H1 (cell line): ENCODE measurements at regions not wholly inside any gene's neighbourhood (a gene's known extent, or its start where the extent isn't known, plus 50 kb on each side); places are given as distances from the start of the nearest gene placed in this dataset.

Source experiments
- CTCF ChIA-PET: fragments of 300-600 bp; sonication (Branson Sonifier 250); formaldehyde crosslinking; loops from one replicate; lab custom pipeline; 2021; ENCODE audit not compliant: partially characterized antibody; lab: Charles Lee
- POLR2A ChIA-PET: fragments of 300-600 bp; sonication (Branson Sonifier 250); formaldehyde crosslinking; loops from one replicate; lab custom pipeline; 2021; ENCODE audit warnings: inconsistent platforms; ENCODE audit not compliant: partially characterized antibody; lab: Charles Lee
- DNase-seq, 2 experiments: peaks; one replicate each; pipeline versions ENCODE4 v3.0.0 to v3.0.0-alpha.2; 2010 to 2022; ENCODE audit warnings: low spot score in 2 of 2, low read depth in 1 of 2, mixed read lengths in 1 of 2
- FAIRE-seq: peaks from 2 replicates; lab custom pipeline; 2011; peaks lifted over from hg19 to GRCh38; lab: Jason Lieb, UNC
- H2AFZ ChIP-seq: 2 replicates; pipeline ENCODE4 v1.8.1; 2012; ENCODE audit warnings: low read length, inconsistent platforms
- H2AK5ac ChIP-seq: 2 replicates; pipeline ENCODE4 v1.6.1; 2013; ENCODE audit warnings: low read depth, low read length
- H2BK120ac ChIP-seq: replicated peaks from 2 replicates; pipeline ENCODE3; 2013; ENCODE audit warnings: low read depth, low read length, inconsistent platforms
- H2BK12ac ChIP-seq: 2 replicates; pipeline ENCODE4 v1.6.1; 2013; ENCODE audit warnings: low read depth, low read length
- H2BK15ac ChIP-seq: 2 replicates; pipeline ENCODE4 v1.6.1; 2013; ENCODE audit warnings: low read length
- H2BK20ac ChIP-seq: 2 replicates; pipeline ENCODE4 v1.6.1; 2013; ENCODE audit warnings: low read length
- H2BK5ac ChIP-seq: 2 replicates; pipeline ENCODE4 v1.6.1; 2013; ENCODE audit warnings: low read depth, low read length
- H3K14ac ChIP-seq: 2 replicates; pipeline ENCODE4 v1.6.1; 2013; ENCODE audit warnings: inconsistent platforms; ENCODE audit not compliant: insufficient read length
- H3K18ac ChIP-seq: 2 replicates; pipeline ENCODE4 v1.6.1; 2013; ENCODE audit warnings: low read length; ENCODE audit errors: extremely low read depth
- H3K23ac ChIP-seq: 2 replicates; pipeline ENCODE4 v1.6.1; 2013; ENCODE audit warnings: inconsistent platforms; ENCODE audit not compliant: insufficient read length
- H3K23me2 ChIP-seq: 2 replicates; pipeline ENCODE4 v1.6.1; 2013; ENCODE audit warnings: low read depth, low read length
- H3K27ac ChIP-seq: 2 replicates; pipeline ENCODE4 v1.6.1; 2011; ENCODE audit warnings: low read depth, low read length, inconsistent platforms
- H3K27me3 ChIP-seq, 4 experiments: replicated peaks in 1 of 4; 1 replicate in 1 of 4; 2 replicates in 3 of 4; pipeline versions ENCODE4 v1.6.1 to v1.8.1; 2011 to 2013; ENCODE audit warnings: low read length in 3 of 4, mild to moderate bottlenecking in 3 of 4, inconsistent platforms in 2 of 4, mixed read lengths in 2 of 4, moderate library complexity in 1 of 4; ENCODE audit not compliant: control insufficient read depth in 3 of 4, insufficient read depth in 3 of 4; ENCODE audit errors: extremely low read depth in 1 of 4
- H3K36me3 ChIP-seq, 4 experiments: 2 replicates each; pipeline versions ENCODE4 v1.6.1 to v1.8.1; 2011 to 2013; ENCODE audit warnings: mild to moderate bottlenecking in 4 of 4, low read length in 3 of 4, moderate library complexity in 2 of 4, control low read depth in 1 of 4, inconsistent platforms in 1 of 4; ENCODE audit not compliant: insufficient read depth in 4 of 4, control insufficient read depth in 2 of 4
- H3K4ac ChIP-seq: replicated peaks from 2 replicates; pipeline ENCODE3; 2013; ENCODE audit warnings: low read length, low read depth, mixed read lengths, inconsistent platforms; ENCODE audit not compliant: insufficient read length
- H3K4me1 ChIP-seq, 4 experiments: replicated peaks in 1 of 4; 1 replicate in 1 of 4; 2 replicates in 3 of 4; pipeline versions ENCODE4 v1.6.1 to v1.8.1; 2011 to 2013; ENCODE audit warnings: low read length in 3 of 4, inconsistent platforms in 2 of 4, mixed read lengths in 1 of 4; ENCODE audit not compliant: insufficient read depth in 4 of 4, control insufficient read depth in 3 of 4
- H3K4me2 ChIP-seq, 2 experiments: 2 replicates each; pipeline versions ENCODE4 v1.6.1 to v1.8.1; 2011 to 2013; ENCODE audit warnings: low read depth in 2 of 2, low read length in 2 of 2, control low read depth in 1 of 2, inconsistent platforms in 1 of 2, mild to moderate bottlenecking in 1 of 2; ENCODE audit not compliant: insufficient read depth in 1 of 2
- H3K4me3 ChIP-seq, 4 experiments: fragments of 200-600, 300-600 bp in 1 of 4; sonication (generic), shearing (Covaris generic), sonication (Bioruptor Twin) in 1 of 4; 2 replicates each; pipeline versions ENCODE4 v1.5.1 to v1.8.1; 2011 to 2016; ENCODE audit warnings: low read length in 4 of 4, low read depth in 3 of 4, control low read depth in 2 of 4, inconsistent platforms in 2 of 4, mild to moderate bottlenecking in 2 of 4, mixed read lengths in 1 of 4, moderate library complexity in 1 of 4; ENCODE audit not compliant: insufficient read depth in 2 of 4; ENCODE audit errors: extremely low read depth in 1 of 4
- H3K56ac ChIP-seq: replicated peaks from 2 replicates; pipeline ENCODE3; 2013; ENCODE audit warnings: low read depth, mild to moderate bottlenecking, mixed read lengths, low read length, inconsistent platforms; ENCODE audit not compliant: insufficient read length
- H3K79me1 ChIP-seq: 2 replicates; pipeline ENCODE4 v1.6.1; 2013; ENCODE audit warnings: low read depth, low read length, control low read depth
- H3K79me2 ChIP-seq, 2 experiments: 2 replicates each; pipeline versions ENCODE4 v1.6.1 to v1.8.1; 2012 to 2013; ENCODE audit warnings: low read length in 2 of 2, mild to moderate bottlenecking in 2 of 2, inconsistent platforms in 1 of 2; ENCODE audit not compliant: insufficient read depth in 2 of 2, control insufficient read depth in 1 of 2
- H3K9ac ChIP-seq, 4 experiments: replicated peaks in 1 of 4; 1 replicate in 1 of 4; 2 replicates in 3 of 4; pipeline versions ENCODE4 v1.6.1 to v1.8.1; 2011 to 2013; ENCODE audit warnings: low read depth in 3 of 4, low read length in 3 of 4, control low read depth in 2 of 4, mild to moderate bottlenecking in 2 of 4, moderate library complexity in 2 of 4, inconsistent platforms in 1 of 4; ENCODE audit errors: extremely low read depth in 1 of 4
- H3K9me3 ChIP-seq, 2 experiments: 2 replicates each; pipeline versions ENCODE4 v1.6.1 to v1.8.1; 2012 to 2013; ENCODE audit warnings: mild to moderate bottlenecking in 2 of 2, moderate library complexity in 2 of 2, control low read depth in 1 of 2, inconsistent platforms in 1 of 2, low read depth in 1 of 2, low read length in 1 of 2, mixed read lengths in 1 of 2; ENCODE audit not compliant: insufficient read depth in 2 of 2
- H4K20me1 ChIP-seq, 2 experiments: replicated peaks in 1 of 2; 2 replicates each; pipeline versions ENCODE3 to v1.8.1; 2011 to 2013; ENCODE audit warnings: inconsistent platforms in 2 of 2, low read length in 2 of 2, mild to moderate bottlenecking in 1 of 2; ENCODE audit not compliant: insufficient read depth in 2 of 2, control insufficient read depth in 1 of 2
- H4K5ac ChIP-seq: 2 replicates; pipeline ENCODE4 v1.6.1; 2013; ENCODE audit warnings: low read length, low read depth, mixed read lengths, inconsistent platforms; ENCODE audit not compliant: insufficient read length
- H4K8ac ChIP-seq: 2 replicates; pipeline ENCODE4 v1.8.0; 2013; ENCODE audit warnings: mild to moderate bottlenecking, moderate library complexity, low read length, inconsistent platforms; ENCODE audit not compliant: insufficient read depth; ENCODE audit errors: extremely low read depth
- H4K91ac ChIP-seq: replicated peaks from 2 replicates; pipeline ENCODE3; 2013; ENCODE audit warnings: low read length, mixed read lengths, inconsistent platforms; ENCODE audit not compliant: insufficient read length
- BCL11A ChIP-seq, 2 experiments: IDR thresholded peaks; one replicate each; pipeline ENCODE4 v1.6.1; 2011; ENCODE audit warnings: low read depth in 2 of 2, low read length in 2 of 2, mild to moderate bottlenecking in 2 of 2
- CBX8 ChIP-seq: fragments of 300-800, 300-1000 bp; sonication (generic); IDR thresholded peaks from 2 replicates; pipeline ENCODE4 v1.7.1; 2016; ENCODE audit warnings: low read depth, low read length, borderline replicate concordance
- CEBPB ChIP-seq: IDR thresholded peaks from 2 replicates; pipeline ENCODE4 v1.6.1; 2012; ENCODE audit warnings: low read depth, low read length
- GABPA ChIP-seq: IDR thresholded peaks from 2 replicates; pipeline ENCODE4 v1.6.1; 2011; ENCODE audit warnings: mild to moderate bottlenecking, low read length, moderate library complexity, borderline replicate concordance; ENCODE audit not compliant: insufficient read depth
- KDM4A ChIP-seq: IDR thresholded peaks from one replicate; pipeline ENCODE4 v1.7.1; 2012; ENCODE audit warnings: low read depth, mild to moderate bottlenecking, moderate library complexity, low read length, inconsistent platforms; ENCODE audit not compliant: severe bottlenecking
- NRF1 ChIP-seq: IDR thresholded peaks from 2 replicates; pipeline ENCODE4 v1.6.1; 2011; ENCODE audit warnings: mild to moderate bottlenecking, low read depth, low read length, improper control_type of control experiment
- POLR2A ChIP-seq, 2 experiments: IDR thresholded peaks; 1 replicate in 1 of 2; 2 replicates in 1 of 2; pipeline ENCODE4 v1.6.1; 2011; ENCODE audit warnings: low read depth in 2 of 2, low read length in 2 of 2, mild to moderate bottlenecking in 2 of 2; ENCODE audit errors: control extremely low read depth in 1 of 2
- POLR2AphosphoS5 ChIP-seq: IDR thresholded peaks from 2 replicates; pipeline ENCODE4 v1.6.1; 2011; ENCODE audit warnings: low read depth, low read length
- RAD21 ChIP-seq, 2 experiments: IDR thresholded peaks in 1 of 2; conservative IDR thresholded peaks in 1 of 2; 2 replicates each; pipeline ENCODE4 v1.6.1; 2011; ENCODE audit warnings: low read depth in 2 of 2, low read length in 2 of 2, improper control_type of control experiment in 1 of 2, inconsistent platforms in 1 of 2, mild to moderate bottlenecking in 1 of 2, moderate library complexity in 1 of 2
- SIN3A ChIP-seq, 2 experiments: IDR thresholded peaks in 1 of 2; conservative IDR thresholded peaks in 1 of 2; 2 replicates each; pipeline ENCODE4 v1.6.1; 2011 to 2012; ENCODE audit warnings: low read length in 2 of 2, improper control_type of control experiment in 1 of 2, low read depth in 1 of 2, mild to moderate bottlenecking in 1 of 2
- SIRT6 ChIP-seq: IDR thresholded peaks from one replicate; pipeline ENCODE4 v1.7.1; 2012; ENCODE audit warnings: low read length, inconsistent platforms
- SRF ChIP-seq: IDR thresholded peaks from 2 replicates; pipeline ENCODE4 v1.6.1; 2011; ENCODE audit warnings: mild to moderate bottlenecking, low read depth, low read length, moderate library complexity
- WGBS, 2 experiments: shearing (Covaris generic) in 1 of 2; methylation state at CpG; one replicate each; pipeline versions ENCODE4 v1.1.6 to v1.1.7; 2013 to 2015; ENCODE audit warnings: low lambda C conversion rate in 2 of 2, mixed read lengths in 2 of 2, inconsistent platforms in 1 of 2, low coverage in 1 of 2, missing lambda C conversion rate in 1 of 2; ENCODE audit not compliant: insufficient replicate concordance in 2 of 2, insufficient coverage in 1 of 2, insufficient read length in 1 of 2; ENCODE audit errors: extremely low coverage in 1 of 2, missing lambda C conversion rate in 1 of 2; 5-methylcytosine and 5-hydroxymethylcytosine counted together
- TF ChIP-seq, protein P1 (sequence below): IDR thresholded peaks from 2 replicates; pipeline ENCODE4 v1.6.1; 2011; ENCODE audit warnings: low read length, improper control_type of control experiment

- H4K8ac ChIP-seq: no peak overlapping the region
- no peaks in the 10 kb centered on the region for H3K9me3 ChIP-seq
- H4K91ac ChIP-seq: no peak overlapping the region
- H3K14ac ChIP-seq: no peak overlapping the region
- H2BK20ac ChIP-seq: no peak overlapping the region
- H2AK5ac ChIP-seq: no peak overlapping the region
- no peak overlapping the region for H2BK5ac ChIP-seq
- H3K79me1 ChIP-seq: no peaks in the 10 kb centered on the region
- no peak overlapping the region for H2AFZ ChIP-seq
- H3K4ac ChIP-seq: no peak overlapping the region
- no peak overlapping the region for H2BK15ac ChIP-seq
- DNase-seq: no peak
- no peaks in the 10 kb centered on the region for H3K4me1 ChIP-seq
- H3K4me3 ChIP-seq: no peak overlapping the region
- no peak overlapping the region for H3K56ac ChIP-seq
- no peak overlapping the region for H2BK120ac ChIP-seq
- H3K4me2 ChIP-seq: no peak overlapping the region
- no peak overlapping the region for H3K27ac ChIP-seq
- no peaks in the 10 kb centered on the region for H3K79me2 ChIP-seq
- H4K20me1 ChIP-seq: no peaks in the 10 kb centered on the region
- H3K23ac ChIP-seq: no peak overlapping the region
- FAIRE-seq: no peak
- ChIA-PET CTCF (no interaction called here), POLR2A (no interaction called here)
- WGBS, 2 experiments: 93% methylated on average over 8 of the region's 8 CpGs; no CpG with 5 or more reads in 1 of the 2 experiments
- H3K36me3 ChIP-seq: no peaks in the 10 kb centered on the region
- H4K5ac ChIP-seq: no peak overlapping the region
- H3K18ac ChIP-seq: no peak overlapping the region
- no peaks in the 10 kb centered on the region for H3K27me3 ChIP-seq
- H3K23me2 ChIP-seq: no peaks in the 10 kb centered on the region
- no peak overlapping the region for H2BK12ac ChIP-seq
- H3K9ac ChIP-seq: no peak overlapping the region
- TF ChIP-seq SIRT6 (no peak), NRF1 (no peak), SIN3A (conservative IDR thresholded peaks at IDR 0.05 in 1 of 2, IDR thresholded peaks at IDR 0.05 in 1 of 2; ENCODE audit: low read depth in 1 of 2, low read length in 2 of 2) (no peak), POLR2AphosphoS5 (no peak), RAD21 (IDR thresholded peaks at IDR 0.05 in 1 of 2, conservative IDR thresholded peaks at IDR 0.05 in 1 of 2; ENCODE audit: low read depth in 2 of 2, low read length in 2 of 2) (no peak), CEBPB (no peak), KDM4A (no peak), SRF (no peak), GABPA (no peak), CBX8 (no peak), BCL11A (IDR thresholded peaks at IDR 0.05; ENCODE audit: low read depth in 2 of 2, low read length in 2 of 2) (no peak), POLR2A (IDR thresholded peaks at IDR 0.05; ENCODE audit: control extremely low read depth in 1 of 2, low read depth in 2 of 2, low read length in 2 of 2) (no peak)
- TF ChIP-seq, protein P1, sequence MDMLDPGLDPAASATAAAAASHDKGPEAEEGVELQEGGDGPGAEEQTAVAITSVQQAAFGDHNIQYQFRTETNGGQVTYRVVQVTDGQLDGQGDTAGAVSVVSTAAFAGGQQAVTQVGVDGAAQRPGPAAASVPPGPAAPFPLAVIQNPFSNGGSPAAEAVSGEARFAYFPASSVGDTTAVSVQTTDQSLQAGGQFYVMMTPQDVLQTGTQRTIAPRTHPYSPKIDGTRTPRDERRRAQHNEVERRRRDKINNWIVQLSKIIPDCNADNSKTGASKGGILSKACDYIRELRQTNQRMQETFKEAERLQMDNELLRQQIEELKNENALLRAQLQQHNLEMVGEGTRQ: no peak
Observed at GRCh38 chr14:100972118-100972897, 68.8 kb upstream of the RTL1 start.
